K562 (cell line): ENCODE measurements at regions not wholly inside any gene's neighbourhood (a gene's known extent, or its start where the extent isn't known, plus 50 kb on each side); places are given as distances from the start of the nearest gene placed in this dataset.

Experiments
- ATAC-seq: fragments of 200-7000 bp; cut with Tn5 transposase; 3 replicates; pipeline ENCODE4 v1.9.1; 2020; ENCODE audit warnings: moderate library complexity
- BruUV-seq: library from RNA; stranded (reverse); fragments of 400-500 nt; replicated peaks from 2 replicates; lab custom pipeline; 2021; lab: Mats Ljungman, UMichigan
- CTCF ChIA-PET: fragments of 300-600 bp; formaldehyde crosslinking; extraction: SDS; loops from one replicate; lab custom pipeline; 2021; ENCODE audit warnings: low intra/inter-chr PET ratio; lab: Yijun Ruan, JAX
- POLR2A ChIA-PET: fragments of 300-600, 350-650 bp; sonication (Branson Sonifier 250); formaldehyde crosslinking; extraction: SDS; loops from one replicate; lab custom pipeline; 2021; ENCODE audit warnings: antibody characterized with exemption, inconsistent platforms; lab: Yijun Ruan, JAX
- DNase-seq, 4 experiments: peaks; one replicate each; pipeline versions ENCODE4 v3.0.0 to v3.0.0-alpha.2; 2011 to 2018; ENCODE audit warnings: low spot score in 3 of 4, mixed read lengths in 3 of 4; ENCODE audit errors: extremely low read depth in 1 of 4
- FAIRE-seq: peaks from 2 replicates; lab custom pipeline; 2011; peaks lifted over from hg19 to GRCh38; lab: Jason Lieb, UNC
- H2AFZ ChIP-seq: 2 replicates; pipeline ENCODE4 v1.6.0; 2011; ENCODE audit warnings: low read depth, low read length, control low read depth, inconsistent platforms
- H3K27ac ChIP-seq: fragments of 200-600 bp; 3 replicates; pipeline ENCODE4 v1.8.0; 2011; ENCODE audit warnings: low read depth, mild to moderate bottlenecking, control low read depth, inconsistent platforms, low read length, moderate library complexity, mixed read lengths; ENCODE audit errors: extremely low read depth
- H3K27me3 ChIP-seq, 2 experiments: fragments of 300-600 bp in 1 of 2; 2 replicates in 1 of 2; 3 replicates in 1 of 2; pipeline versions ENCODE4 v1.6.0 to v1.8.0; 2011; ENCODE audit warnings: inconsistent platforms in 2 of 2, low read length in 2 of 2, mild to moderate bottlenecking in 1 of 2, mixed read lengths in 1 of 2, moderate library complexity in 1 of 2; ENCODE audit not compliant: control insufficient read depth in 2 of 2, insufficient read depth in 2 of 2
- H3K36me3 ChIP-seq: fragments of 300-600 bp; 3 replicates; pipeline ENCODE4 v1.8.0; 2011; ENCODE audit warnings: mild to moderate bottlenecking, low read length, inconsistent platforms; ENCODE audit not compliant: control insufficient read depth, insufficient read depth
- H3K4me1 ChIP-seq, 2 experiments: fragments of 200-600 bp in 1 of 2; replicated peaks in 1 of 2; 2 replicates in 1 of 2; 3 replicates in 1 of 2; pipeline versions ENCODE4 v1.5.1 to v1.8.0; 2011; ENCODE audit warnings: inconsistent platforms in 2 of 2, low read length in 2 of 2, mild to moderate bottlenecking in 1 of 2, mixed read lengths in 1 of 2, moderate library complexity in 1 of 2; ENCODE audit not compliant: control insufficient read depth in 2 of 2, insufficient read depth in 2 of 2
- H3K4me2 ChIP-seq: 2 replicates; pipeline ENCODE4 v1.6.1; 2011; ENCODE audit warnings: low read length, control low read depth, inconsistent platforms, mixed read lengths; ENCODE audit not compliant: insufficient read depth
- H3K4me3 ChIP-seq: fragments of 200-600 bp; sonication (generic), shearing (Covaris generic); 2 replicates; pipeline ENCODE4 v1.5.1; 2016; ENCODE audit warnings: control low read depth, inconsistent platforms
- H3K79me2 ChIP-seq: fragments of 200-600 bp; 3 replicates; pipeline ENCODE4 v1.8.0; 2011; ENCODE audit warnings: low read length, inconsistent platforms; ENCODE audit not compliant: control insufficient read depth, insufficient read depth
- H3K9ac ChIP-seq, 2 experiments: 2 replicates each; pipeline versions ENCODE4 v1.6.0 to v1.6.1; 2011; ENCODE audit warnings: low read depth in 2 of 2, low read length in 2 of 2, control low read depth in 1 of 2, inconsistent platforms in 1 of 2, mild to moderate bottlenecking in 1 of 2, mixed read lengths in 1 of 2; ENCODE audit not compliant: insufficient read depth in 1 of 2
- H3K9me1 ChIP-seq: one replicate; pipeline ENCODE4 v1.6.0; 2011; ENCODE audit warnings: inconsistent platforms, mild to moderate bottlenecking, low read length, moderate library complexity; ENCODE audit not compliant: control insufficient read depth, insufficient read depth
- H3K9me3 ChIP-seq: replicated peaks from 2 replicates; pipeline ENCODE4 v1.5.1; 2011; ENCODE audit warnings: low read depth, low read length, inconsistent platforms; ENCODE audit not compliant: control insufficient read depth, insufficient read depth
- H4K20me1 ChIP-seq: replicated peaks from 2 replicates; pipeline ENCODE4 v1.6.1; 2011; ENCODE audit warnings: low read length, inconsistent platforms, mixed read lengths; ENCODE audit not compliant: control insufficient read depth, insufficient read depth
- BHLHE40 ChIP-seq: IDR thresholded peaks from 2 replicates; pipeline ENCODE4 v1.6.1; 2011; ENCODE audit warnings: low read length, improper control_type of control experiment
- EP400 ChIP-seq: fragments of 450-650 bp; IDR thresholded peaks from 2 replicates; pipeline ENCODE4 v1.6.1; 2017; ENCODE audit warnings: antibody characterized with exemption, mild to moderate bottlenecking, moderate library complexity
- HDAC8 ChIP-seq: fragments of 450-650 bp; IDR thresholded peaks from 2 replicates; pipeline ENCODE4 v1.6.1; 2016; ENCODE audit warnings: mild to moderate bottlenecking, missing genetic modification characterization, moderate library complexity, missing compliant biosample characterization
- HNRNPK ChIP-seq: fragments of 200-400 bp; formaldehyde crosslinking; IDR thresholded peaks from one replicate; pipeline ENCODE4 v1.6.1; 2018; ENCODE audit warnings: mild to moderate bottlenecking, low read depth, low read length; ENCODE audit not compliant: poor library complexity, severe bottlenecking
- MAZ ChIP-seq, 2 experiments: fragments of 450-650 bp in 1 of 2; sonication (generic) in 1 of 2; formaldehyde crosslinking; IDR thresholded peaks in 1 of 2; conservative IDR thresholded peaks in 1 of 2; 2 replicates each; pipeline versions ENCODE4 v1.4.0 to v1.5.0; 2020; ENCODE audit warnings: mild to moderate bottlenecking in 1 of 2, missing genetic modification reagents in 1 of 2
- MBD2 ChIP-seq: sonication (generic); IDR thresholded peaks from 2 replicates; pipeline ENCODE4 v1.6.1; 2016; ENCODE audit warnings: low read depth, borderline replicate concordance
- NR2C2 ChIP-seq, 2 experiments: fragments of 200-800 bp in 1 of 2; sonication (Bioruptor generic) in 1 of 2; sonication (generic) in 1 of 2; formaldehyde crosslinking in 1 of 2; IDR thresholded peaks; 2 replicates each; pipeline versions ENCODE4 v1.6.1 to v1.8.0; 2016 to 2022; ENCODE audit warnings: mild to moderate bottlenecking in 1 of 2, missing compliant biosample characterization in 1 of 2, missing genetic modification characterization in 1 of 2, missing genetic modification reagents in 1 of 2
- RFX1 ChIP-seq: fragments of 450-650 bp; IDR thresholded peaks from 2 replicates; pipeline ENCODE4 v1.6.1; 2016; ENCODE audit warnings: mild to moderate bottlenecking, moderate library complexity
- SMAD1 ChIP-seq: fragments of 150-350 bp; IDR thresholded peaks from 2 replicates; pipeline ENCODE4 v1.6.1; 2014; ENCODE audit warnings: low read length, low read depth; ENCODE audit not compliant: partially characterized antibody
- SPI1 ChIP-seq: IDR thresholded peaks from 2 replicates; pipeline ENCODE4 v1.6.1; 2011; ENCODE audit warnings: low read depth, low read length, control low read depth, borderline replicate concordance
- STAT6 ChIP-seq: sonication (generic); formaldehyde crosslinking; IDR thresholded peaks from 2 replicates; pipeline ENCODE4 v1.8.1; 2023; ENCODE audit warnings: mild to moderate bottlenecking, missing genetic modification reagents
- TBL1XR1 ChIP-seq, 2 experiments: IDR thresholded peaks; 2 replicates each; pipeline ENCODE4 v1.6.1; 2012; ENCODE audit warnings: improper control_type of control experiment in 2 of 2, low read length in 2 of 2, mild to moderate bottlenecking in 1 of 2
- TCF7L2 ChIP-seq: fragments of 150-350 bp; IDR thresholded peaks from 2 replicates; pipeline ENCODE4 v1.6.1; 2016; ENCODE audit warnings: low read depth, mild to moderate bottlenecking, low read length, moderate library complexity
- YBX1 ChIP-seq: fragments of 450-650 bp; IDR thresholded peaks from 2 replicates; pipeline ENCODE4 v1.7.1; 2016; ENCODE audit warnings: mild to moderate bottlenecking
- ZNF146 ChIP-seq: IDR thresholded peaks from one replicate; pipeline ENCODE4 v1.6.1; 2018; ENCODE audit warnings: missing compliant biosample characterization; ENCODE audit not compliant: unreplicated experiment
- ZNF263 ChIP-seq: sonication (generic); formaldehyde crosslinking; IDR thresholded peaks from 2 replicates; pipeline ENCODE4 v1.8.0; 2022; ENCODE audit warnings: mild to moderate bottlenecking, missing genetic modification reagents, borderline replicate concordance
- ZNF57 ChIP-seq: fragments of 450-650 bp; formaldehyde crosslinking; IDR thresholded peaks from 2 replicates; pipeline ENCODE4 v1.4.0; 2020; ENCODE audit warnings: mild to moderate bottlenecking, moderate library complexity
- WGBS: fragments of 100-300 bp; shearing (Covaris generic); methylation state at CpG from one replicate; pipeline ENCODE4 v1.1.6; 2016; ENCODE audit warnings: low coverage, mixed read lengths; ENCODE audit not compliant: insufficient coverage; ENCODE audit errors: missing lambda C conversion rate; 5-methylcytosine and 5-hydroxymethylcytosine counted together
- in situ Hi-C: fragments of 300-500 bp; cut with MboI; formaldehyde crosslinking; loops from 4 replicates; pipeline ENCODE4 v1.15.0; 2018; ENCODE audit warnings: inconsistent platforms, mixed read lengths
- intact Hi-C: fragments of 100-400 bp; cut with micrococcal nuclease; formaldehyde crosslinking; loops from 2 replicates; pipeline ENCODE4 v1.14.2; 2022
- TF ChIP-seq, protein P1 (sequence below): IDR thresholded peaks from 2 replicates; pipeline ENCODE4 v1.6.1; 2014; ENCODE audit warnings: antibody characterized with exemption

DNA sequence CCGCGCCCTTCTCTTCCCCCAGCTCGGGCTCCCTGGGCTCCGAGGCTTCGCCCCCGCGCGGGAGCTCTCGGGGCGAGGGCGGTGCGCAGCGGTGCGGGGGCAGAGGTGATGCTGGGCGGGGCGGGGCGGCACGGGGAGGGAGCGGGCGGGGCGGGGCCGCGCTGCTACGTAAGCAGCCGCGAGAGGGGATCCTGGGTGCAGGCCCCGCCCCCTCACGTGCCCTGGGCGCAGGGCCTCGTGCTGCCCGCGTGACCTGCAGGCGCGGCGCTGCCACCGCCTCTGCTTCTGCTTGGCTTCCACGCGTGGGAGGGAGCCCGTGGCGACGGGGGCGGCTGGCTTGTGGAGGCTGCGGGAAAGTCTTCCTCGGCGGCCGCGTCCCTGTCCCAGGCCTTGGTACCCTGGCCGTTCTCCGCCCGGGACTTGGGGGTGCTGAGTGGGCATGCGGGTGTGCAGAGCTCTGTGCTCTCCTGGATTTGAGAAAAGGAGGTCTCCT lies 132.6 kb upstream of the HSD17B12 start (continued):
- TF ChIP-seq NR2C2 (CRISPR knock-in tag; IDR thresholded peaks at IDR 0.05), result peak; percentile 84
- peak; percentile 39; the same call in 1 of the 2 replicates for TF ChIP-seq NR2C2 (tag; IDR thresholded peaks at IDR 0.05)
- TF ChIP-seq MAZ (CRISPR knock-in tag; conservative IDR thresholded peaks at IDR 0.05 in 1 of 2, IDR thresholded peaks at IDR 0.05 in 1 of 2), result peak; percentile 50 to 55; a peak in 2 of 4 replicates
- no peak for TF ChIP-seq MBD2
- no peak for TF ChIP-seq YBX1
- TF ChIP-seq BHLHE40, result peak; percentile 96
- TF ChIP-seq SPI1, result no peak
- TF ChIP-seq EP400, result no peak
- peak; percentile 63; the same call in 1 of the 2 replicates for TF ChIP-seq ZNF263 (CRISPR knock-in tag)

- H3K4me1 ChIP-seq, result peaks cover 10 to 16% of the 10 kb centered on the region in 2 experiments; a peak in 3 of 5 replicates
- H3K4me3 ChIP-seq, result no peak overlapping the region
- DNase-seq (no peak), FAIRE-seq (no peak), ATAC-seq (no peak)
- ChIA-PET POLR2A (interaction anchor here (0.6 kb wide), 1 partner anchor 1026 kb away, joined by 3 read pairs; no protein-coding TSS in a partner anchor), CTCF (no interaction called here)
- H3K9ac ChIP-seq, result no peak overlapping the region
- WGBS, result 31% methylated on average over 4 of the region's 4 CpGs
- no peaks in the 10 kb centered on the region for H3K9me1 ChIP-seq
- no peaks in the 10 kb centered on the region for H4K20me1 ChIP-seq
- no TSS peak for BruUV-seq
- in situ Hi-C loops (no loop called here), intact Hi-C loops (no loop called here)
- H3K4me2 ChIP-seq, result no peak overlapping the region
- H3K79me2 ChIP-seq, result no peaks in the 10 kb centered on the region
- H2AFZ ChIP-seq, result no peak overlapping the region
- H3K27me3 ChIP-seq, result peaks cover 2 to 15% of the 10 kb centered on the region in 2 experiments; a peak in 3 of 5 replicates
- no peaks in the 10 kb centered on the region for H3K9me3 ChIP-seq
- H3K27ac ChIP-seq, result no peak overlapping the region
- H3K36me3 ChIP-seq, result no peaks in the 10 kb centered on the region
- TF ChIP-seq RFX1, result no peak
- TF ChIP-seq STAT6 (CRISPR knock-in tag), result no peak
- TF ChIP-seq HDAC8 (tag), result no peak
- no peak for TF ChIP-seq ZNF146 (CRISPR knock-in tag)
- no peak for TF ChIP-seq HNRNPK
- no peak for TF ChIP-seq ZNF57 (CRISPR knock-in tag)
- TF ChIP-seq TCF7L2, result no peak
- TF ChIP-seq, protein P1, sequence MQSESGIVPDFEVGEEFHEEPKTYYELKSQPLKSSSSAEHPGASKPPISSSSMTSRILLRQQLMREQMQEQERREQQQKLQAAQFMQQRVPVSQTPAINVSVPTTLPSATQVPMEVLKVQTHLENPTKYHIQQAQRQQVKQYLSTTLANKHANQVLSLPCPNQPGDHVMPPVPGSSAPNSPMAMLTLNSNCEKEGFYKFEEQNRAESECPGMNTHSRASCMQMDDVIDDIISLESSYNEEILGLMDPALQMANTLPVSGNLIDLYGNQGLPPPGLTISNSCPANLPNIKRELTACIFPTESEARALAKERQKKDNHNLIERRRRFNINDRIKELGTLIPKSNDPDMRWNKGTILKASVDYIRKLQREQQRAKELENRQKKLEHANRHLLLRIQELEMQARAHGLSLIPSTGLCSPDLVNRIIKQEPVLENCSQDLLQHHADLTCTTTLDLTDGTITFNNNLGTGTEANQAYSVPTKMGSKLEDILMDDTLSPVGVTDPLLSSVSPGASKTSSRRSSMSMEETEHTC, result no peak
- no peak for TF ChIP-seq TBL1XR1 (IDR thresholded peaks at IDR 0.05; ENCODE audit: low read length in 2 of 2)
- TF ChIP-seq SMAD1, result no peak
Measured at GRCh38 chr11:43548916-43549315, 131.6 kb upstream of the HSD17B12 start.
